Mesenteric fat pad (tissue), 1 donor: ENCODE measurements at regions not wholly inside any gene's neighbourhood (a gene's known extent, or its start where the extent isn't known, plus 50 kb on each side); places are given as distances from the start of the nearest gene placed in this dataset.
"Not testable (repeated sequence)": the region's sequence is repeated elsewhere in the genome, so short reads cannot be mapped to it uniquely, and the experiment has no call there.

ENCODE experiments used
- DNase-seq: peaks from one replicate; pipeline ENCODE4 v3.0.0-alpha.2; 2020; ENCODE audit warnings: low spot score
- donor health status: DM: yes; HTN: yes; CAD: no.

GRCh38 chr5:84961193-84961592 lies 576.5 kb upstream of the EDIL3 start:
- DNase-seq: no peak

- no peak for DNase-seq
Measured at GRCh38 chr5:84961903-84962302, 577.2 kb upstream of the EDIL3 start.

GRCh38 chr5:84983093-84983492 lies 598.4 kb upstream of the EDIL3 start:
- DNase-seq: no peak

- DNase-seq: no peak
Measured at GRCh38 chr5:84985148-84985547, 600.5 kb upstream of the EDIL3 start.

GRCh38 chr5:84986688-84987087 lies 602.0 kb upstream of the EDIL3 start:
- DNase-seq: no peak

- DNase-seq: no peak
Measured at GRCh38 chr5:85000671-85001070, 616.0 kb upstream of the EDIL3 start.

GRCh38 chr5:85002026-85002425 lies 617.3 kb upstream of the EDIL3 start:
- not testable (repeated sequence) for DNase-seq

- DNase-seq: no peak
Measured at GRCh38 chr5:85010014-85010562, 625.4 kb upstream of the EDIL3 start.

GRCh38 chr5:85017261-85017660 lies 632.6 kb upstream of the EDIL3 start:
- DNase-seq: no peak

- DNase-seq: no peak
Measured at GRCh38 chr5:85030316-85031084, 645.8 kb upstream of the EDIL3 start.

- no peak for DNase-seq
Measured at GRCh38 chr5:85049020-85049419, 664.3 kb upstream of the EDIL3 start.

- DNase-seq: no peak
Measured at GRCh38 chr5:85052826-85053225, 668.1 kb upstream of the EDIL3 start.

- DNase-seq: peak; percentile 72
Measured at GRCh38 chr5:85069659-85070640, 685.3 kb upstream of the EDIL3 start.

GRCh38 chr5:85077581-85077980 lies 692.9 kb upstream of the EDIL3 start:
- no peak for DNase-seq

- no peak for DNase-seq
Measured at GRCh38 chr5:85096421-85096820, 711.7 kb upstream of the EDIL3 start.

GRCh38 chr5:85108471-85108870 lies 723.8 kb upstream of the EDIL3 start:
- no peak for DNase-seq

- no peak for DNase-seq
Measured at GRCh38 chr5:85109616-85110015, 724.9 kb upstream of the EDIL3 start.

- no peak for DNase-seq
Measured at GRCh38 chr5:85132269-85132668, 747.6 kb upstream of the EDIL3 start.

- no peak for DNase-seq
Measured at GRCh38 chr5:85140471-85140870, 755.8 kb upstream of the EDIL3 start.

- no peak for DNase-seq
Measured at GRCh38 chr5:85143138-85143537, 758.5 kb upstream of the EDIL3 start.

GRCh38 chr5:85148701-85149100 lies 764.0 kb upstream of the EDIL3 start:
- DNase-seq: no peak

- no peak for DNase-seq
Measured at GRCh38 chr5:85159395-85159794, 774.7 kb upstream of the EDIL3 start.
